ENCODE measurements at regions not wholly inside any gene's neighbourhood (a gene's known extent, or its start where the extent isn't known, plus 50 kb on each side); places are given as distances from the start of the nearest gene placed in this dataset.

- no peaks in the 10 kb centered on the region for H3K36me3 ChIP-seq
- intact Hi-C loops (cut with DNase I): no loop called here
- H3K27ac ChIP-seq: no peak overlapping the region
- ATAC-seq (no peak), DNase-seq (no peak)
- no peaks in the 10 kb centered on the region for H3K4me1 ChIP-seq
- WGBS, 4 donors: 60 to 82% (median 74%) methylated on average over 5 of the region's 5 CpGs
- TF ChIP-seq CTCF (IDR thresholded peaks at IDR 0.05) (peak in 1 of 12 donors; percentile 7), POLR2A (IDR thresholded peaks at IDR 0.05) (no peak)
- H3K9me3 ChIP-seq: peaks cover 0 to 27% (median 5%) of the 10 kb centered on the region in 12 donors
- H3K4me3 ChIP-seq: no peak overlapping the region
- H3K27me3 ChIP-seq: no peaks in the 10 kb centered on the region
Measured at GRCh38 chr6:141426400-141426980, 706.2 kb upstream of the GJE1 start.

- WGBS, 4 donors: 66 to 86% (median 73%) methylated on average over 4 of the region's 4 CpGs
- Histone ChIP-seq H3K4me1 (no peaks in the 10 kb centered on the region), H3K27ac (peak overlapping the region in 4 of 12 donors; percentile 12 to 65 (median 26)), H3K27me3 (no peaks in the 10 kb centered on the region), H3K36me3 (no peaks in the 10 kb centered on the region), H3K9me3 (peaks cover 0 to 21% (median 5%) of the 10 kb centered on the region in 12 donors), H3K4me3 (peak overlapping the region in 2 of 12 donors; percentile 18 to 27)
- DNase-seq: no peak
- peak; percentile 69 to 82 (median 72) for ATAC-seq
- intact Hi-C loops (cut with DNase I): no loop called here
- TF ChIP-seq CTCF (IDR thresholded peaks at IDR 0.05) (no peak), POLR2A (IDR thresholded peaks at IDR 0.05) (no peak)
Measured at GRCh38 chr6:141421378-141421777, 711.3 kb upstream of the GJE1 start.

- ATAC-seq (no peak), DNase-seq (no peak)
- TF ChIP-seq CTCF (IDR thresholded peaks at IDR 0.05) (no peak), POLR2A (IDR thresholded peaks at IDR 0.05) (no peak)
- Histone ChIP-seq H3K27ac (no peak overlapping the region), H3K27me3 (no peaks in the 10 kb centered on the region), H3K9me3 (no peaks in the 10 kb centered on the region), H3K4me3 (no peak overlapping the region), H3K4me1 (peaks cover 0 to 8% (median 0%) of the 10 kb centered on the region in 12 donors), H3K36me3 (no peaks in the 10 kb centered on the region)
- intact Hi-C loops (cut with DNase I): no loop called here
- 94 to 97% (median 96%) methylated on average over 7 of the region's 7 CpGs for WGBS, 4 donors
Measured at GRCh38 chr6:141418076-141418475, 714.6 kb upstream of the GJE1 start.

GRCh38 chr6:141415896-141416295 is 716.8 kb upstream of the GJE1 start:
- Histone ChIP-seq H3K27me3 (no peaks in the 10 kb centered on the region), H3K4me1 (peaks cover 0 to 10% (median 0%) of the 10 kb centered on the region in 12 donors), H3K4me3 (no peak overlapping the region), H3K36me3 (no peaks in the 10 kb centered on the region), H3K9me3 (peaks cover 0 to 3% (median 0%) of the 10 kb centered on the region in 12 donors), H3K27ac (peak overlapping the region in 1 of 12 donors; percentile 13)
- intact Hi-C loops (cut with DNase I): no loop called here
- ATAC-seq (peak in 1 of 4 donors; percentile 14), DNase-seq (no peak)
- 36 to 70% (median 62%) methylated on average over 2 of the region's 2 CpGs for WGBS, 4 donors
- TF ChIP-seq CTCF (IDR thresholded peaks at IDR 0.05): no peak
- TF ChIP-seq POLR2A (IDR thresholded peaks at IDR 0.05): no peak

All from heart left ventricle (tissue), 16 donors.